BLaER1 (cell line): ENCODE measurements at regions not wholly inside any gene's neighbourhood (a gene's known extent, or its start where the extent isn't known, plus 50 kb on each side); places are given as distances from the start of the nearest gene placed in this dataset.

Experiments
- H3K27ac ChIP-seq: shearing (Covaris generic); formaldehyde crosslinking; 2 replicates; pipeline ENCODE4 v1.8.1; 2022
- H3K27me3 ChIP-seq: shearing (Covaris generic); formaldehyde crosslinking; 2 replicates; pipeline ENCODE4 v1.8.1; 2022
- H3K36me3 ChIP-seq: shearing (Covaris generic); formaldehyde crosslinking; 2 replicates; pipeline ENCODE4 v1.8.1; 2022
- H3K4me1 ChIP-seq: shearing (Covaris generic); formaldehyde crosslinking; 2 replicates; pipeline ENCODE4 v1.8.1; 2022
- H3K4me2 ChIP-seq: shearing (Covaris generic); formaldehyde crosslinking; 2 replicates; pipeline ENCODE4 v1.8.1; 2022
- H3K4me3 ChIP-seq: shearing (Covaris generic); formaldehyde crosslinking; 2 replicates; pipeline ENCODE4 v1.8.1; 2022
- H3K9ac ChIP-seq: shearing (Covaris generic); formaldehyde crosslinking; 2 replicates; pipeline ENCODE4 v1.8.1; 2022
- H3K9me3 ChIP-seq: shearing (Covaris generic); formaldehyde crosslinking; 2 replicates; pipeline ENCODE4 v1.8.1; 2022
- H4K20me1 ChIP-seq: shearing (Covaris generic); formaldehyde crosslinking; 2 replicates; pipeline ENCODE4 v1.8.1; 2022
- Cebpa-rat ChIP-seq: shearing (Covaris generic); IDR thresholded peaks from 2 replicates; pipeline ENCODE4 v1.8.1; 2022

DNA sequence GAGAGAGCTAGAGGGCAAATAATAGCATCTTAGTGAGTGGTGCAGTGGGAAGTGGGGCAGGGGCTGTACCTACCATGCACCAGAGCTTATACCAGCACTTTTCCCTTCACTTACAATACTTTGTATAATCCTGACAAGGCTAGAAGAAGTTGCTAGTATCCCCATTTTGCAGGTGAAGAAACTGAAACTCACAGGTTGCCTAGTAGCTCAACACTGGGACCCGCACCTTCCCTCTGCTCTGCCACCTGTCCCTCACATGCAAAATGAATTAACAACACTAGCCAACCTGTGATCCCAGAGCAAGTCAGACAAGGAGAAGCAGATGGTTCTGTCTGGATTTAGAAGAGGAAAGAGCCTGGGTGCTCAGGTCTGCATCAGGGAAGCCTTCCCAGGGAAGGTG is 510.4 kb downstream of the BUD13 start:
- no peaks in the 10 kb centered on the region for H3K9me3 ChIP-seq
- no peaks in the 10 kb centered on the region for H4K20me1 ChIP-seq
- no peak overlapping the region for H3K4me2 ChIP-seq
- no peaks in the 10 kb centered on the region for H3K36me3 ChIP-seq
- H3K4me3 ChIP-seq = no peak overlapping the region
- no peak overlapping the region for H3K9ac ChIP-seq
- no peak overlapping the region for H3K27ac ChIP-seq
- H3K27me3 ChIP-seq = 0 out of 2 replicates have a peak, but pooled peaks cover 3% of the 10 kb centered on the region
- TF ChIP-seq Cebpa-rat = no peak
- no peaks in the 10 kb centered on the region for H3K4me1 ChIP-seq

- TF ChIP-seq Cebpa-rat = no peak
- no peaks in the 10 kb centered on the region for H3K4me1 ChIP-seq
- H3K4me2 ChIP-seq = no peak overlapping the region
- H3K4me3 ChIP-seq = no peak overlapping the region
- H3K9ac ChIP-seq = no peak overlapping the region
- no peaks in the 10 kb centered on the region for H3K36me3 ChIP-seq
- H3K27ac ChIP-seq = no peak overlapping the region
- 0 out of 2 replicates have a peak, but pooled peaks cover 3% of the 10 kb centered on the region for H3K27me3 ChIP-seq
- no peaks in the 10 kb centered on the region for H4K20me1 ChIP-seq
- H3K9me3 ChIP-seq = no peaks in the 10 kb centered on the region
These were observed 511.2 kb downstream of the BUD13 start for GRCh38 chr11:116261606-116262005.

DNA sequence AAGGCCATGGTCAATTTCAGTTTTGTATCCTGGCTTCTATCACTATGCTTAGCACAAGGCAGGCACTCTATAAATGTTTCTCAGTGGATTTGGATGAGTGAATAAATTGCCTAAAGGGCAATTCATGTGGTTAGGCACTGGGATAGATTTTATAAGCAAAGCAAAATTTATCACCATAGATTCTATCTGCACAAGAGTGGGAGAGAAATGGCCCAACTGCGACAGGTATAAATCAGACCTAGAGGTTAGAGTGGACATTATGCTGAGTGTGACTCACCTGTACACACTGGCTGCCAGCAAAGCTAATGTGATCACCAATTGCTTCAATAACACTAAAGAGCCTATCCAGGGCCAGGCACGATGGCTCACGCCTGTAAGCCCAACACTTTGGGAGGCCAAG is 514.0 kb downstream of the BUD13 start:
- Histone ChIP-seq H3K4me3 (no peak overlapping the region), H3K9me3 (no peaks in the 10 kb centered on the region), H3K4me1 (peaks cover 5% of the 10 kb centered on the region), H3K36me3 (no peaks in the 10 kb centered on the region), H4K20me1 (no peaks in the 10 kb centered on the region), H3K4me2 (no peak overlapping the region), H3K9ac (no peak overlapping the region), H3K27me3 (no peaks in the 10 kb centered on the region), H3K27ac (no peak overlapping the region)
- no peak for TF ChIP-seq Cebpa-rat

GRCh38 chr11:116257883-116258282 is 514.9 kb downstream of the BUD13 start:
- Histone ChIP-seq H3K36me3 (no peaks in the 10 kb centered on the region), H3K9ac (no peak overlapping the region), H3K27ac (no peak overlapping the region), H3K27me3 (no peaks in the 10 kb centered on the region), H3K4me3 (no peak overlapping the region), H3K9me3 (no peaks in the 10 kb centered on the region), H3K4me1 (peaks cover 5% of the 10 kb centered on the region), H3K4me2 (no peak overlapping the region), H4K20me1 (no peaks in the 10 kb centered on the region)
- TF ChIP-seq Cebpa-rat = no peak

- H3K36me3 ChIP-seq = no peaks in the 10 kb centered on the region
- no peak for TF ChIP-seq Cebpa-rat
- H4K20me1 ChIP-seq = no peaks in the 10 kb centered on the region
- no peaks in the 10 kb centered on the region for H3K9me3 ChIP-seq
- H3K4me3 ChIP-seq = no peak overlapping the region
- H3K27ac ChIP-seq = no peak overlapping the region
- H3K27me3 ChIP-seq = no peaks in the 10 kb centered on the region
- peaks cover 5% of the 10 kb centered on the region for H3K4me1 ChIP-seq
- H3K4me2 ChIP-seq = no peak overlapping the region
- no peak overlapping the region for H3K9ac ChIP-seq
These were observed 515.7 kb downstream of the BUD13 start for GRCh38 chr11:116257092-116257491.

DNA sequence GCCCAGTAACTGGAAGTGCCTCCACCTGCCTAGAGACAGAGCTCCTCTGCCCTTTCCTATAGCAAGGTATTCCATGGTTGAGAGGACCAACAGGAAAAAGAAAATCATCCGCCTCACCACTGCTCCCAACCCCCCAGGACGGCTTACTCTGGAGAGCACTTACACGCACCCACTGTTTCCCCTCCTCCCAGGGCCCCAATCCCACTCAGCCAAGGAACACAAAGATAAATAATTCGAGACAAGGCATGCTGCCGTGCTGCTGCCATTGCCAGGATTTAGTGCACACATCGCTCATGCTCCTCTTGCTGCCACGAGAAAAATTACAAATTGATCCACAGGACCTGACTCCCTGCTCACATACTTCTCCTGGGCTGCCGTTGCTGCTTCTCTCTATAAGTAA is 516.6 kb downstream of the BUD13 start:
- Histone ChIP-seq H3K4me2 (no peak overlapping the region), H3K9ac (no peak overlapping the region), H3K4me3 (no peak overlapping the region), H3K9me3 (no peaks in the 10 kb centered on the region), H3K36me3 (no peaks in the 10 kb centered on the region), H3K27ac (no peak overlapping the region), H3K27me3 (no peaks in the 10 kb centered on the region), H3K4me1 (peaks cover 5% of the 10 kb centered on the region), H4K20me1 (no peaks in the 10 kb centered on the region)
- TF ChIP-seq Cebpa-rat = no peak

DNA sequence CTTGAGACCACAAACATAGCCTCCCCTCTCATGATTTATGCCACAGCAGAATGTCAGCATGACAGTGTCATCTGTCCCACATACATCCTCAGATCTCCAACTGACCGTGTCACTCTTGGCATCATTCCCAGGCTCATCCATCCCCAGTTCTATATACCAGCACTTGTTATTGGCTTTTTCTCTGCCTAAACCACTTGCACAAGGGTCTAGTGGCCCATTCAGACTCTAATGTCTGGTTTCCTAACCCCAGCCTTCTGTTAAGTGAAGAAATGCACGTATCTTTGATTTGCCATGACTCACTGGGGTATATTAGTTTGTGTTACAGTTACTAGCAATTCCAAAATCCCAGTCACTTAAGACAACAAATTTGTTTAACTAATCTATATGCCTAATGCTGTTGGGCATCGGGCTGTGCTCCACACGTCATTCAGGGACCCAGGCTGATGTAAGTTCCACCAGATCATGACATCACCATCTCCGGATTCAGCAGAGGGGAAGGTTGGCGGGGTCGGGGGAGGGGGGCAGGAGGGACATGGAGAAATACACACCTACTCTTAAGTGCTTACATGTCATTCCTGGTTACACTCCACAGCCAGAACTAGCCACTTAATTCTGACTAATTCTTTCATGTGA is 517.4 kb downstream of the BUD13 start:
- no peak for TF ChIP-seq Cebpa-rat
- Histone ChIP-seq H4K20me1 (no peaks in the 10 kb centered on the region), H3K9ac (no peak overlapping the region), H3K9me3 (no peaks in the 10 kb centered on the region), H3K36me3 (no peaks in the 10 kb centered on the region), H3K27me3 (no peaks in the 10 kb centered on the region), H3K4me2 (no peak overlapping the region), H3K4me3 (no peak overlapping the region), H3K27ac (no peak overlapping the region), H3K4me1 (peaks cover 5% of the 10 kb centered on the region)

DNA sequence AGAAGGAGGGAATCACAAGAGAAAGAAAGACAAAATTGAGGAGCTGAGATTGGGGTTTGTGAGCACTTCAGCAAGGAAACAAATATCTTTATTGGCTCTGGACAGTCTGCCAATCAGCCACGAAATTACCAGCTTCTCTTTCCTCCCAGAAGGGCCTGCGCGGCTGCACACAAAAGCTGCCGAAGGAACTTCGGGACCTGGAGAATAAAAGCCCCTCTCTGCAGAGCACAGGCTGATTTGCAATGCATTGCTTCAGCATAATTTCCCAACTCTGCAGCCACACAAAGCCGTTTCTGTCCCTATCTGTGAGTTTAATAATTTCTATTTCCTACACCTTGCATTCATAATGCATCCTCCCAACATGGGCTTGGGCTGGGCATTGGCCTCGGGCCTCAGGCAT is 522.6 kb downstream of the BUD13 start:
- H3K4me1 ChIP-seq = peaks cover 2% of the 10 kb centered on the region
- no peak overlapping the region for H3K27ac ChIP-seq
- no peaks in the 10 kb centered on the region for H3K27me3 ChIP-seq
- no peak overlapping the region for H3K4me3 ChIP-seq
- no peaks in the 10 kb centered on the region for H4K20me1 ChIP-seq
- no peak for TF ChIP-seq Cebpa-rat
- H3K4me2 ChIP-seq = no peak overlapping the region
- no peak overlapping the region for H3K9ac ChIP-seq
- H3K9me3 ChIP-seq = no peaks in the 10 kb centered on the region
- no peaks in the 10 kb centered on the region for H3K36me3 ChIP-seq

- TF ChIP-seq Cebpa-rat = no peak
- H3K27me3 ChIP-seq = no peaks in the 10 kb centered on the region
These were observed 523.2 kb downstream of the BUD13 start for GRCh38 chr11:116249561-116249960.

GRCh38 chr11:116244889-116245288 is 527.9 kb downstream of the BUD13 start:
- no peaks in the 10 kb centered on the region for H4K20me1 ChIP-seq
- no peak overlapping the region for H3K9ac ChIP-seq
- H3K36me3 ChIP-seq = no peaks in the 10 kb centered on the region
- H3K4me2 ChIP-seq = no peak overlapping the region
- H3K4me1 ChIP-seq = no peaks in the 10 kb centered on the region
- H3K9me3 ChIP-seq = no peaks in the 10 kb centered on the region
- no peak overlapping the region for H3K4me3 ChIP-seq
- no peaks in the 10 kb centered on the region for H3K27me3 ChIP-seq
- TF ChIP-seq Cebpa-rat = no peak
- no peak overlapping the region for H3K27ac ChIP-seq

More at GRCh38 chr11:116249561-116249960, 523.2 kb downstream of the BUD13 start:
- Histone ChIP-seq H3K4me2 (no peak overlapping the region), H4K20me1 (no peaks in the 10 kb centered on the region), H3K9me3 (no peaks in the 10 kb centered on the region), H3K27ac (no peak overlapping the region), H3K4me1 (no peaks in the 10 kb centered on the region), H3K36me3 (no peaks in the 10 kb centered on the region), H3K4me3 (no peak overlapping the region), H3K9ac (no peak overlapping the region)

GRCh38 chr11:116244439-116244838 is 528.3 kb downstream of the BUD13 start:
- Histone ChIP-seq H3K9ac (no peak overlapping the region), H3K27me3 (no peaks in the 10 kb centered on the region), H3K27ac (no peak overlapping the region), H3K4me2 (no peak overlapping the region), H3K36me3 (no peaks in the 10 kb centered on the region), H3K9me3 (no peaks in the 10 kb centered on the region), H3K4me1 (no peaks in the 10 kb centered on the region), H4K20me1 (no peaks in the 10 kb centered on the region), H3K4me3 (no peak overlapping the region)
- no peak for TF ChIP-seq Cebpa-rat
